ENCODE measurements at regions not wholly inside any gene's neighbourhood (a gene's known extent, or its start where the extent isn't known, plus 50 kb on each side); places are given as distances from the start of the nearest gene placed in this dataset.

DNA sequence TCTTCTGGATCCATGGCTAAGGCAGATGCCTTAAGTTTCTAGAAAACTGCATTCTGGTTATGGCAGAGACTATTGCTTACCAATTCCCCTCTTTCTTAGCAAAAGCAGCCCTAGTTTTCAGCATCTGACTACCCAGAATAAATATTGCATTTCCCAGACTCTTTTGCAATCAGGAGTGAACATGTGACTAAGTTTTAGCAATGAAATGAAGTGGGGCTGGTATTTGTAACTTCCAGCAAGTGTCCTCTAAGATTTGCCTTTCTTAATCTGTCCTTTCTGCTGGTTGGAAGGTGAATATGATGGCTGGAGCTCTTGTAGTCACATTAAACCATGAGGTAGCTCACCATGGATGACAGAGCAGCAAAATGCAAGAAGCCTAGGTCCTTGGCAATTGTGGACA, 132.9 kb upstream of the PKDCC start:
- Histone ChIP-seq H2BK120ac (ENCODE audit: low read depth, low read length) (no peak overlapping the region), H3K4me1 (ENCODE audit: control insufficient read depth in 2 of 2, insufficient read depth in 1 of 2, low read depth in 1 of 2, low read length in 2 of 2) (no peaks in the 10 kb centered on the region), H3K9ac (ENCODE audit: low read depth, low read length, poor library complexity) (no peak overlapping the region), H3K36me3 (replicated peaks in 1 of 2; ENCODE audit: control insufficient read depth in 2 of 2, insufficient read depth in 2 of 2, low read length in 2 of 2) (no peaks in the 10 kb centered on the region), H4K91ac (ENCODE audit: low read depth, low read length, poor library complexity) (no peak overlapping the region), H4K8ac (ENCODE audit: low read depth, low read length) (no peak overlapping the region), H3K79me1 (ENCODE audit: low read depth, low read length) (no peaks in the 10 kb centered on the region), H3K27ac (replicated peaks; ENCODE audit: low read length) (no peak overlapping the region), H2AFZ (ENCODE audit: low read length) (no peak overlapping the region), H2BK15ac (ENCODE audit: low read length) (no peak overlapping the region), H3K4me2 (ENCODE audit: insufficient read depth, low read length, poor library complexity, severe bottlenecking) (no peak overlapping the region), H3K23ac (ENCODE audit: low read depth, low read length, poor library complexity) (no peak overlapping the region), H3K4ac (ENCODE audit: low read length) (no peak overlapping the region), H3K4me3 (ENCODE audit: low read length in 2 of 2) (no peak overlapping the region), H3K18ac (ENCODE audit: low read length) (no peak overlapping the region), H2AK5ac (ENCODE audit: low read depth, low read length) (no peak overlapping the region), H2BK12ac (ENCODE audit: low read length) (no peak overlapping the region), H3K14ac (ENCODE audit: low read length) (no peak overlapping the region), H3K9me3 (replicated peaks in 1 of 2; ENCODE audit: control insufficient read depth in 2 of 2, insufficient read depth in 1 of 2, low read depth in 1 of 2, low read length in 2 of 2) (peaks cover 0 to 4% of the 10 kb centered on the region in 2 donors), H2BK5ac (ENCODE audit: low read length) (no peak overlapping the region), H3K27me3 (ENCODE audit: control insufficient read depth in 3 of 3, insufficient read depth in 3 of 3, low read depth in 1 of 3, low read length in 3 of 3) (peaks cover 0 to 3% (median 0%) of the 10 kb centered on the region in 3 experiments)
- no peak for DNase-seq (ENCODE audit: low spot score)

DNA sequence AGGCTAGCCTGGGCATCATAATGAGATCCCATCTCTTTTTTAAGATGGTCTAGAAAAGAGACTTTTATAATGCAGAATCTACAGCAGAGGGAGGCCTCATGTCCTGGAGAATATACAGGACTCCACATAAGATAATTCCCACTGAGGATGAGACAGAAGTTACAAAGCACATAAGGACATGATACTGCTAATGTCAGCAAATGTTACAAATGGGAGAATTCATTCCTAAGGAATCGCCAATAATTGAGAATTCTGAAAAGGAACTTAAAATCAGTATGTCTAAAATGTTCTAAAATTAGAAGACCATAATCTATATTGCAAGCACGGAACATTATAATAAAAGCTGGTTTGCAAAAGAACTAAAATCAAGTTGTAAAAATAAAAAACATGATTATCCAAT, 131.6 kb upstream of the PKDCC start:
- Histone ChIP-seq H3K4me3 (ENCODE audit: low read length in 2 of 2) (no peak overlapping the region), H3K4me1 (ENCODE audit: control insufficient read depth in 2 of 2, insufficient read depth in 1 of 2, low read depth in 1 of 2, low read length in 2 of 2) (no peaks in the 10 kb centered on the region), H3K14ac (ENCODE audit: low read length) (no peak overlapping the region), H3K23ac (ENCODE audit: low read depth, low read length, poor library complexity) (no peak overlapping the region), H3K27ac (replicated peaks; ENCODE audit: low read length) (no peak overlapping the region), H3K79me1 (ENCODE audit: low read depth, low read length) (no peaks in the 10 kb centered on the region), H3K18ac (ENCODE audit: low read length) (no peak overlapping the region), H2BK15ac (ENCODE audit: low read length) (no peak overlapping the region), H4K91ac (ENCODE audit: low read depth, low read length, poor library complexity) (no peak overlapping the region), H3K36me3 (replicated peaks in 1 of 2; ENCODE audit: control insufficient read depth in 2 of 2, insufficient read depth in 2 of 2, low read length in 2 of 2) (no peaks in the 10 kb centered on the region), H2AK5ac (ENCODE audit: low read depth, low read length) (no peak overlapping the region), H2AFZ (ENCODE audit: low read length) (no peak overlapping the region), H2BK5ac (ENCODE audit: low read length) (no peak overlapping the region), H4K8ac (ENCODE audit: low read depth, low read length) (no peak overlapping the region), H2BK120ac (ENCODE audit: low read depth, low read length) (no peak overlapping the region), H3K27me3 (ENCODE audit: control insufficient read depth in 3 of 3, insufficient read depth in 3 of 3, low read depth in 1 of 3, low read length in 3 of 3) (peaks cover 0 to 3% (median 0%) of the 10 kb centered on the region in 3 experiments), H3K9me3 (replicated peaks in 1 of 2; ENCODE audit: control insufficient read depth in 2 of 2, insufficient read depth in 1 of 2, low read depth in 1 of 2, low read length in 2 of 2) (peaks cover 0 to 5% of the 10 kb centered on the region in 2 donors), H3K9ac (ENCODE audit: low read depth, low read length, poor library complexity) (no peak overlapping the region), H3K4me2 (ENCODE audit: insufficient read depth, low read length, poor library complexity, severe bottlenecking) (no peak overlapping the region), H3K4ac (ENCODE audit: low read length) (no peak overlapping the region), H2BK12ac (ENCODE audit: low read length) (no peak overlapping the region)
- DNase-seq (ENCODE audit: low spot score): no peak
- WGBS, 2 donors (ENCODE audit: extremely low coverage in 2 of 2, insufficient read length in 2 of 2, insufficient replicate concordance in 1 of 2): no CpG with 5 or more reads among the region's 2 CpGs

DNA sequence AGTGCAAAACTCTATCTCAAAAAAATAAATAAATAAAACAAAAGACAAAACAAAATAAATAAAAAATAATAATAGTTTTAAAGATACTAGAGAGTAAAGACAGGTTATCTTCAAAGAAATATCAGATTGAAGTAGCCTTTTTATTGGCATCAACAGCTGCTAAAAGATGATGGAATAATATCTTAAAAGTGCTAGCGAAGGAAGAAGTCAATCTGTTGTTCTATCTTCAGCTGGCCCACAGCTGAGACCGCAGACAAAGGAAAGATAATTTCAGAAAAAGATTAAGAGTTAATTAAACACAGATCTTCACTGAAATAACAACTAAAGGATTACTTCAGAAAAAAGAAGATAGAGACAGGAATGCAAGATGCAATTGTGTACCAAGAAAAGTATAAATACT, 130.2 kb upstream of the PKDCC start:
- Histone ChIP-seq H2BK12ac (ENCODE audit: low read length) (no peak overlapping the region), H3K4me3 (ENCODE audit: low read length in 2 of 2) (no peak overlapping the region), H3K4me1 (ENCODE audit: control insufficient read depth in 2 of 2, insufficient read depth in 1 of 2, low read depth in 1 of 2, low read length in 2 of 2) (no peaks in the 10 kb centered on the region), H3K4ac (ENCODE audit: low read length) (no peak overlapping the region), H3K18ac (ENCODE audit: low read length) (no peak overlapping the region), H3K27ac (replicated peaks; ENCODE audit: low read length) (no peak overlapping the region), H4K91ac (ENCODE audit: low read depth, low read length, poor library complexity) (no peak overlapping the region), H2BK15ac (ENCODE audit: low read length) (no peak overlapping the region), H3K79me1 (ENCODE audit: low read depth, low read length) (no peaks in the 10 kb centered on the region), H3K36me3 (replicated peaks in 1 of 2; ENCODE audit: control insufficient read depth in 2 of 2, insufficient read depth in 2 of 2, low read length in 2 of 2) (no peaks in the 10 kb centered on the region), H2BK120ac (ENCODE audit: low read depth, low read length) (no peak overlapping the region), H2AK5ac (ENCODE audit: low read depth, low read length) (no peak overlapping the region), H2BK5ac (ENCODE audit: low read length) (no peak overlapping the region), H3K4me2 (ENCODE audit: insufficient read depth, low read length, poor library complexity, severe bottlenecking) (no peak overlapping the region), H3K9me3 (replicated peaks in 1 of 2; ENCODE audit: control insufficient read depth in 2 of 2, insufficient read depth in 1 of 2, low read depth in 1 of 2, low read length in 2 of 2) (peaks cover 0 to 5% of the 10 kb centered on the region in 2 donors), H4K8ac (ENCODE audit: low read depth, low read length) (no peak overlapping the region), H3K14ac (ENCODE audit: low read length) (no peak overlapping the region), H3K27me3 (ENCODE audit: control insufficient read depth in 3 of 3, insufficient read depth in 3 of 3, low read depth in 1 of 3, low read length in 3 of 3) (peaks cover 0 to 3% (median 0%) of the 10 kb centered on the region in 3 experiments), H3K9ac (ENCODE audit: low read depth, low read length, poor library complexity) (no peak overlapping the region), H3K23ac (ENCODE audit: low read depth, low read length, poor library complexity) (no peak overlapping the region), H2AFZ (ENCODE audit: low read length) (no peak overlapping the region)
- WGBS, 2 donors (ENCODE audit: extremely low coverage in 2 of 2, insufficient read length in 2 of 2, insufficient replicate concordance in 1 of 2): no CpG with 5 or more reads among the region's 2 CpGs
- no peak for DNase-seq (ENCODE audit: low spot score)

DNA sequence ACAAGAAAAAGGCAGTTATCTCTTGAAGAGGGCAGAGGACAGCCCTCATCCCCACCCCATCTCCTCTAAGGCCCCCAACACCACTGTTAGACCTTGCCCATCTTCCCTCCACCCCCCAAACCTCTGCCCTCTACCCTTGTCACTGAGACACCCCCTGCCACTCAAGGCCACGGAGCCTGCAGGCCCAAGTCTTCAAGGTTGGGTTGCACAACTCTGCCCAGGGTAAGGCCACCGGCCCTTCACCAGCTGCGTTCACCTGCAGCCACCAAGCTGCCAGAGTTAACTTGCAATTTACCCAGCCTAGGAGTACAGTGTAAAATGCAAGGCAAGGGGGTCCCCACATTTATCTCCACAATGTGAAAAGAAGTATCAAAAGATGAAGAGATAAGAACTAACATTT, 128.7 kb upstream of the PKDCC start:
- Histone ChIP-seq H3K27ac (replicated peaks; ENCODE audit: low read length) (no peak overlapping the region), H3K18ac (ENCODE audit: low read length) (peak overlapping the region; percentile 35), H2AK5ac (ENCODE audit: low read depth, low read length) (no peak overlapping the region), H3K9ac (ENCODE audit: low read depth, low read length, poor library complexity) (no peak overlapping the region), H4K91ac (ENCODE audit: low read depth, low read length, poor library complexity) (no peak overlapping the region), H3K23ac (ENCODE audit: low read depth, low read length, poor library complexity) (no peak overlapping the region), H3K36me3 (replicated peaks in 1 of 2; ENCODE audit: control insufficient read depth in 2 of 2, insufficient read depth in 2 of 2, low read length in 2 of 2) (no peaks in the 10 kb centered on the region), H2BK12ac (ENCODE audit: low read length) (no peak overlapping the region), H3K4me3 (ENCODE audit: low read length in 2 of 2) (no peak overlapping the region), H3K4me1 (ENCODE audit: control insufficient read depth in 2 of 2, insufficient read depth in 1 of 2, low read depth in 1 of 2, low read length in 2 of 2) (peaks cover 0 to 3% of the 10 kb centered on the region in 2 donors), H3K79me1 (ENCODE audit: low read depth, low read length) (no peaks in the 10 kb centered on the region), H3K9me3 (replicated peaks in 1 of 2; ENCODE audit: control insufficient read depth in 2 of 2, insufficient read depth in 1 of 2, low read depth in 1 of 2, low read length in 2 of 2) (peaks cover 0 to 5% of the 10 kb centered on the region in 2 donors), H3K27me3 (ENCODE audit: control insufficient read depth in 3 of 3, insufficient read depth in 3 of 3, low read depth in 1 of 3, low read length in 3 of 3) (peaks cover 0 to 3% (median 0%) of the 10 kb centered on the region in 3 experiments), H2BK15ac (ENCODE audit: low read length) (peak overlapping the region; percentile 43), H3K4me2 (ENCODE audit: insufficient read depth, low read length, poor library complexity, severe bottlenecking) (no peak overlapping the region), H4K8ac (ENCODE audit: low read depth, low read length) (no peak overlapping the region), H3K14ac (ENCODE audit: low read length) (no peak overlapping the region), H2BK5ac (ENCODE audit: low read length) (no peak overlapping the region), H2AFZ (ENCODE audit: low read length) (no peak overlapping the region), H3K4ac (ENCODE audit: low read length) (no peak overlapping the region), H2BK120ac (ENCODE audit: low read depth, low read length) (no peak overlapping the region)
- no CpG with 5 or more reads among the region's 3 CpGs for WGBS, 2 donors (ENCODE audit: extremely low coverage in 2 of 2, insufficient read length in 2 of 2, insufficient replicate concordance in 1 of 2)
- DNase-seq (ENCODE audit: low spot score): no peak
